NCI-H510A (cell line): ENCODE measurements at regions not wholly inside any gene's neighbourhood (a gene's known extent, or its start where the extent isn't known, plus 50 kb on each side); places are given as distances from the start of the nearest gene placed in this dataset.

Source experiments
- DNase-seq: peaks from one replicate; lab custom pipeline; 2025; lab: John Stamatoyannopoulos, UW

DNA sequence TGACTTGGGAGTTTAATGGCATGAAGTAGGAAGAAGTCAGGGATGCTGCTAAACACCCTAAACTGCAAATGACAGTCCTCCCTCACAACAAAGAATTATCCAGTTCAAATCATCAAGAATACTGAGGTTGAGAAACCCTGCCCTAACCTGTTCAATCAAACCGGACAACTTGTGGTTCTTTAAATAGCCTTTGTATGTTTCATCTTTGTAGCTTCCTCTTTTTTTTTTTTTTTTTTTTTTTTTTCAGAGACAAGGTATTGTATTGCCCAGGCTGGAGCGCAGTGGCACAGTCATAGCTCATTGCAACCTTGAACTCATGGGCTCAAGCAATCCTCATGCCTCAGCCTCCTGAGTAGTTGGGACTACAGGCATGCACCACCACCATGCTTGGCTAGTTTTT lies 52.5 kb upstream of the TTC29 start:
- DNase-seq = no peak

DNA sequence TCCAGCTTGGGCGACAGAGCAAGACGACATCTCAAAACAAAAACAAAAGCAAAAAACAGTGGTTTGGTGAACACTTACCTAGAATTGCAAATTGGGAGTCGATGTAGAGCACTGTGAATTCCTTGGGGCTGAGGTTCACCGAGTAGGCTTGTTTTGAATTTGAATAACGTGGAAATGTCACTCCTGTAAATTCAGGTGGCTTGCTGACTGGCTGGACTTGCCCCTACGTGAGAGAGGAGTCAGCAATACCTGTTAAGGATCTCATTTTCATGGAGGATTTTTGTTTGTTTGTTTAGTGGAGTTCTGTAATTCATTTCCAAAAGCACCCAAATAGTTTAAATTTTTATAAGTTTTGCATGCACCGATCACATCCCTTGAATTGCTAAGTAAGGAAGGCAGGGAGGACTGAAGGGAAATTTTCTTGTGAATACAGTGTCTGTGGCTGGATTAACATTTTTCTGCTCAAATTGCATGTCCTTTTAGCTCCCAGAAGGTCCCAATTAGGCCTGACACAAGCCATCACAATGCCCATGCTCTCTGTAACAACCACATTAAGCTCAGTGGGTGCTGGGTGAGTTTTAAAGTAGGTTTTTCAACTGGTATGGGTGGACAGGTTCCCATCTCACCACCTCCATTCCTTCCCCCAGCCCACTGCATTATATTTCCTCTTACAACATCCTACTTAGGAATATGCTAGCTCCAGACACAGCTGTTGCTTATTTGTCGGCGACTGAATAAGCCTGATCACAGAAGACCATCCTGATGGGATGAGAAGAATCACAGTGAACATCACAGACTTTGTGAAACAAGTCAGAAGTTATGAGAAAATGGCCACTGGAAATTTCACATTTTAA lies 58.5 kb upstream of the TTC29 start:
- DNase-seq = no peak

DNA sequence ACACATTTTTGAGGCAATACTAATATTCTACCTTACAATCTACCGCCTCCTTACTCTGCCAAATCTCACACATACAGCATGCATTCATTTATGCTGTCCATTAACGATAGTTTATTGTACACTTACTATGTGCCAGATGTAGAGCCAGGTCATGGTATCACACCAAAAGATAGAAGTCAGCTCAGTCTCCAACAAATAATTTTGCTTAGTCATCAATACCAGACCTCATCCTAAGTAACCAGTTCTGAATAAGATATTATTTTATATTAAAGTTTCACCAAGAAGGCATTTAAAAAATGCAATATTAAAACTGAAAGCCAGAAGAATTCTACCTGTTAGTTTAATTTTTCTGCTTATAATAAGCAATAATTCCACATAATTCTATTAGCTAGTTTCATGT lies 60.6 kb upstream of the TTC29 start:
- no peak for DNase-seq

DNA sequence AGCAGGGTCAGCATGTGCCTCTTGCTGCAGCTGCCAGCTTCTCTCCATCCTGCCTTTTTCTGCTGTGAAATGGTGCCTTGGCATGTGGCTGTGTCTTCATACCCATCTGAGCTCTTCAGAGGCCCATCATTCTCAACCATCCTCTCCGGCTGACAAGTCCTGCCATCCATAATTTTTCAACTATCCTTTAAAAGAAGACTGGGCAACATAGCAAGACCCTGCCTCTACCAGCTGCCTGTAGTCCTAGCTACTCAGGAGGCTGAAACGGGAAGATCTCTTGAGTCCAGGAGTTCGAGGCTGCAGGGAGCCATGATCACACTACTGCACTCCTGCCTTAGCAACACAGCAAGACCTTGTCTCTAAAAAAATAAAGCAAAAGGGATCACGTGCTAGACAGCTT lies 64.2 kb upstream of the TTC29 start:
- no peak for DNase-seq

DNA sequence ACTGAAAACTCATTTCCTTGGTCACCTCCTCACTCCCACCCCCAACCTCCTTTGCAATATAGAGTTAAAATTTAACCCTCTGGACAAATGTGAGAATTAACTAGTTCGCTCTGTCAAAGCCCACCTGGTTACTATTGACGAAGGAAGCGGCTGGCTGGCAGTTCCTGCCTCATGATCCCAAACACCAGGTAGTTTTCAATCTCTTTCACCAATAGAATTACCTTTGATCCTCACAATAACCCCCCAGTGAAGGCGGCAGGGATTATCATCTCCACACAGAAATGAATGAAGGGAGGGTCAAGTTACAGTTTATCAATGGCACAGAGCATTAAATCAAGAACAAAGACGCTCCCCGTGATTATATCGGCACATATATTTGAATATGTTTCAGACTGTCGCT lies 65.7 kb upstream of the TTC29 start:
- no peak for DNase-seq

DNA sequence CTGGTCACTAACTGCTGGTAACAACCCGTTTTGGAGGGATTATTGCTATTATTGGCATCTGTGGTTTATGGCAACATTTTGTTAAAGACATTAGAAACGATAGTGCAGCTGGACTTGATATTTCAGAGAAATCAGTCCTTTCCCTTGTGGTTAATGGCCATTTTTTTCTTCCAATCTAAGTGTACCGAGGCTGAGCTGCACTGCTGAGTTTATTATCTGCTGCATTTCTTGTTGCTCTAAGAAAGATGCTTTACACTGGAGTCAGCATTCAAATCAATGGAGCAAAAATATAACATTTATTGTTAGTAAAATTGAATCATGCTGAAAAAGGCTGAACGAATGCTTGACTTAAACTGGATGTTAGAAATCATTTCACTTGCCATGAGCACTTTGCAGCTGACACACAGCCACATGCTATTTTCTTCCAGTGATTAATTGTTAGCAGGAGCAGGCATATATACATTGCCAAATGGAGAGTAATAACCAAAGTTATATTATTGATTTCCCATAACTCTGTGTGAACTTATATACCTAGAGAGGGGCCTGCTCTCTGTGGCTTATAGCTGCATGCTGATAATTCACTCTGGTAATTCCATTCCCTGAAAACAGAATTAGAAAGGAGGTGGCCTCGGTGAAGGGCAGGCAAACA lies 66.5 kb upstream of the TTC29 start:
- DNase-seq = no peak

DNA sequence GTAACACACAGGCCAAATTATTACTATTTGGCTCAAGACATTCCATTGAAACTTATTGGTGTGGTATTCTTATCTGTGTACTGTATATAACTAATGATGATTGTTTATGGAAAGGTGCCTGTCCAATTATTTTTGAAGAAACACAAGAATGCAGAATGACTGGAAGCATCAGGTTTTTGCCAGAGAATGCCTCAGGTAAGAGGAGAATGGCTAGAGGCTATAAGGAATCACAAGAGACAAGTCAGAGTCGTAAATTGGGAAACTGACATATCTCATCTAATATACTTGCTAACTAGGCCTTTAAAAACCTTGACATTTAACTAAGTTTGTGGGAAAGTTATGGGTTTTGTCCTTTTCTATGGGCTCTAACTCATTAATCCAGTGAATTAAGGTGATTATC lies 69.3 kb upstream of the TTC29 start:
- no peak for DNase-seq

DNA sequence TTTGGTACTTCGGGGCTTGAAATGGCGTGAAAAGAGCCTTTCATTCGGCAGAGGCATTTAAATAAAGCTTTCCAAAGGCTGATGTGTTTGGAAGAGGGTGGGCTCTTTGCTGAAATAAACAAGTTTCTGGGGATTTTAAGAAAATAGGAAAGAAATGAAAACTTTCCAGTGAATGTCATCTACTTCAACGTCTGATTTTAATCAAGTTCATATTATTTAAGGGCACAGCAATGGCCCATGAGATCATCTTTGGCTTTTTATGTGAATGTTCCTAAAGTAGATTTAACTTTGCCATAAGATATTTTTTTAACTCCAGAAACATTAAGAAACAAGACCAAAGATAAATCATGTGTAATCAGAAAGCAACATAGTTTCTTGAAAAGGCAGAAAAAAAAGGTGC lies 69.8 kb upstream of the TTC29 start:
- DNase-seq = no peak

DNA sequence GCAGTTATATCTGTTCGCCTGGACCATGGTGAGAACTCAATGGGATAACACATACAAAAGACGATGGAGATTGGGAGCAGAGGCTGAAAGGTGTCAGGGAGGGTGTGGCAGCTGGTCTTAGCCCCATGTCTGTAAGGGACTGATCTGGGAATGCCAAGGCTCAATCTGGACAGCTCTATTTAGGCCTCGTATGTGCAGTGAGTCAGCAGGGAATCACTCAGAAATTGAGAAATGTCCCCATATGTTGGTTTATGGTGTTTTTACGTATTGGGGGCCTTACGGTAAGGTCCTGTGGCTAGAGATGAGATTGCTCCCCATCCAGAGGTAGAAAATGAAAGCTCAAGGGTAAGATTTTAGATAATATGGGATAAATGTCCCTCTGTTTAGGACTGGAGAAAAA lies 71.4 kb upstream of the TTC29 start:
- DNase-seq = no peak

DNA sequence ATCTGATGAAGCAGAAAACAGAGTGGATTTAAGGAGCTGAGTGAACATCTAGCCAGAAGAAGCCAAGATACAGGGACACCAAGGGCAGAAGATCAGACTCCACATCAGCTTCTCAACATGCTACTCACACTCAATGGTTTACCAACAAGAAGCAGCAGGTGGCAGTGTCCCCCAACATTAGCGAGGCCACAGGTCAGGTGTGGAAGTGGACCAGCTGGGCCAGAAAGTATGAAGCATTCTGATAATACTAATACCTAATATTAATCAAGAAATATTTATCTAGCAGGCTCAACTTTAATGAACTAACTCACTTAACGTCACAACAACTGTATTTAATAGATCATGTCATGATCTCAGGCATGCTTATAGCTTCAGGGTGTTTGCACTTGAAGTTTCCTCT lies 73.4 kb upstream of the TTC29 start:
- no peak for DNase-seq

DNA sequence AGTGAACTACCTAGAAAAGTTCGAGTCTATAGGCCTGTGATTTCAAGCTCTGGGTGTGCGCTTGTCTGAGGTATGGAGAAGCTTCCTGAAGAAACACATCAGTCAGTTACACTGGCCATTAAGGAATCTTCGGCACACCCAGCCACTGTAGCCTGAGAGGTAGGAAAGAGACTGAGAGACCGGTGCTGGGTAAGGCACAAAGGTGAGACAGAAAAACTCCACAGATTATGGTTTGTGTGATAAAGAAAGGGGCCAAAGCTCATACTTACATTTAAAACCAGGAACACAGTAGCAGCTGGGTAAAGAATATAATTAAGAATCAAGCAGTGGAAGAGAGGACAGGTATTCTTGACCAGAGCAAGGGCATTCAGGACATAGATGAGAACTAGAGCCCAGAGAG lies 74.8 kb upstream of the TTC29 start:
- DNase-seq = no peak

DNA sequence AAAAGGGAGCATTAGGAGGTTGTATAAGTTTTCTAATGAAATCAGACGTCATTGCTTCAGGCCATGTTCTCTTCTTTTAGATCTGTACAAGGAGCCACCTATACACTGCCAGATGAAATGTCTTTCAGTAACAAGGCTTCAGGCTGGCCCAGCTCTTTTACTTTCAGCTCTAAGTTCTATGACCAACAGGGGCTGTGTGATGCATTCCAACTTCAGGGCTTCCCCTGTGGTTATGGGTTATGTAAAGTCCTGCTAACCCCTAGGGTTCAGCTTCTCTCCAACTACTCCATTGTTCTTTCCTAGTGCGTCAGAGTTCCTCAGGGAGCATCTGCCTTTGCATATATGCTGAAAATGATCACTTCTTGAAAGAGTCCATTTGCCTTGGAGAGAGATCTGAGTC lies 79.4 kb upstream of the TTC29 start:
- DNase-seq = no peak

DNA sequence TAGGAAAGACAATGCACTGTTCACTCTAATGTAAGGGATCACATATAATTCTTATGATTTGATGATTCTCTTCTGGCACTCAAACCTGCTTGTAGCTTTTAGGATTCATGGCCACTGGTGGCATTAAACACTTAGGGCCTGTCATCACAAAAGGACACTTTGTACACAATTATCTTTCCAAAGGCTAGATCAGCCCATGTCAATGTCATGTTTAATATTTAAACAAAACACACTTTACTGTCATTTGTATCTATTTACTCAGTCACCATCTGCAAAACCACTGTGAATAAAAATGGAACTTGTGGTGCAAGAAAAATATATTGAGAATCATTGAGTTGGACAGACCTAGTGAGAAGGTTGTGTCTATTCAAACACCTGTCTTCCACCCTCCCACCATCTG lies 83.6 kb upstream of the TTC29 start:
- DNase-seq = peak; percentile 35

DNA sequence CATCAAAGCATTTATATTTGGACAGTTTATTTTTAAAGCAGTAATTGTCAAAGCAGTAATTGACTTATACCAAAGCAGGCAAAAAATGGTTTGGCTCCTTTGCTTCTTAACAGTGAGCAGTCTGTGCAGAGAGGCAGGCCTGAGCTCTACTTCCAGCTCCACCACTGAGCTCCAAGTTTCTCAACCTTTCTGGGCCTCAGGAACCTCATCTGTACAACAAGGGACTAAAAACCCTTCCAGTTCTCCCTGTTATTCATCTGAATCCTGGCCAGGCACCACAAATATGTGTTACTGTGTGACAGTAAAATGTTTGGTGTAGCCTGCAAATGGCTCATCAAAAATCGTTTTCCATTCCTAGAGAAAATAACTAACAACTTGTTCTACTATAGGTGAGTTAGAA lies 88.7 kb upstream of the TTC29 start:
- DNase-seq = no peak

DNA sequence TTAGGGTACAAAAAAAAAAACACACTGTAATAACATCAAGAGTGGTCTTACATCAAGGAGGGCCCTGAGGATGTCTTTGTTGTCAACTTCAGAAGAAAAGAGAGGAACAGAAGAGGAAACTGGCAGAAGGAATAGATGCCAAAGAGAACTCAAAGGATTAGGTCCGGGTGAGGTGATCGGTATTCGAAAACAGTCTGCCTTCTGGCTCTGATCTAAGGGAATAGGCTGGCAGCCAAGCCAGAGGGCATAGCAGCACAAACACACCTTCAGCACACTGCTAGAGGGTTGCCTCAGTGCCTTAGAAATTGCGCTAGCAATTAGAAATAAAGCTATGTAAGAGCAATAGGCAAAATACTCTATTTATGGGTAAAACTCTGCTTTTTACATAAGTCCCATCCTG lies 91.4 kb upstream of the TTC29 start:
- DNase-seq = no peak

DNA sequence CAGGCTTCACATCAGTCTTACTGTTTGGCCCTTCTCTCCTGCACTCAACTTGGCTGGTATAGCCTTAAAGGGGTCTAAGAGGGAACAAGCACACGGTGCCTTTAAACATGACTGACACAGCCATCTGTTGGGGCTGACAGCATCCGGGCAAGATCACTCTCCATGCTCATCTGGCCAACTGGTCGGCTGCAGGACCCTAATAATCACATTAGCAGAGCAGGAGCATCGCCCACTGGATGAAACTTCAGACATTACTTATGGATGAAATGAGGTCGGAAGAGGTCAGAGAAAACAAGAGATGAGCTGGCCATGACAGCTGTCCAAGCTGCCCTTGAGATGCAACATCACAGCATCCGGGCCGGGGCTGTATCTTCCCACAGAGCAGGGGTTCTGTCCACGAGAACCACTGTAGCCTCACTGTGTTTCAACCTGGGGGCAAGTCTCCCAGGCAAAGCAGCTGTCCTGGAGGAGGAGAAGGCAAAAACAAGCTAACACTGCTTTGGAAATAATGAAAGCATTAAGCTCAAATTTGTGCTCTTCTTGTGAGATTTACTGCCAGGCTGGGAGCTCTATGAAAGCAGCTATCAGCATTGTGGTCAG lies 94.4 kb upstream of the TTC29 start:
- no peak for DNase-seq

DNA sequence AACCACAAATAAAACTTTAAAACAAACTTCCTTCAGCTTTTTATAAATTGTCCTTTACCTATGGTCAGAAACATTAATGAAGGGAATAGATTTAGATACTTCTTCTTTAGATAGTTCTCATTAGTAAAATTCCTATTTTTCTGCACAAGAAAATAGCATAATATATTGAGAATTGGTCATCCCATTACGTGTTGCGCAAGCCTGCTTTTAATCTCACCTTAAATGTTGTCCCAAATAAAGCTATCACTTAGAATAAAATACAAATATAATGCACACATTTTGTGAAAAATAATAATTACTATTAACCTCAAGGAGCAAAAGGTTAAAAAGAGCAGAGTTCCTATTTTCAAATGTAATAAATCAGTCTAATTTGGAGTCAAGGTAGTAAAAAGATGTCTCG lies 95.2 kb upstream of the TTC29 start:
- no peak for DNase-seq

DNA sequence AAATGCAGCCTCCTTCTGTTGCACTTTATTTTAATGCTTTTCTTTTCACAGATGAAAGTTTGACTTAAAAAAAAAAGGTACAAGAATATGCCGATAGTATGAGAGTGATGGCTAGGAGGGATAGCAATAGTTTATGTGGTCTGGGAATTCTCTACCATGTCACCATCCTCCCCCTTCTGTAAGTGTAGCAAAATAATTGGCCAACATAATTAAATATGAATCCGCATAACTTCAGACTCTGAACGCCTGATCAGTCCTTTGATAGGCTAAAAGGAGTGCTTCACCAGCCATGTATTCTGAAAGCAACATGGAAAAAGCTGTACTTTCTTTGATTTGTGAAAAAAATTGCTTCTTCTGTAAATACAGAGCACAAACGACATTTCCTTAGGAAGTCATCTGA lies 95.7 kb upstream of the TTC29 start:
- no peak for DNase-seq

DNA sequence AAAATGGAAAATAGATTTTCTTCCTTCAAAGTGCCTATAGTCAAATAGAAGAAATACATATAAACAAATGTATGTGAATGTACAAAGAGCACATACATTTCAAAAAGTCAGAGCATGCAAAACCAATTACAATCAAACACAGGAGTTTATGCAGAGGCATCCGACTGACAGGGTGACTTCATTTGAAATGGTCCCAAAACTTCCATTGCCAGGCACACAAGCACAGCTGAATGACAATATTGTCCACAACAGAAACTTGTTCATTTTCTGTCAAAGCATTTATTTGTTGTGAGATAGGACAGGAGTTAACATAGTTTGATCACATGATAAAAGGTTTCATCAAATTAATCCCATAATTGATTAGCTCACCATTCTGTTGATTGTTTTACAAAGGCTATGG lies 96.4 kb upstream of the TTC29 start:
- no peak for DNase-seq

DNA sequence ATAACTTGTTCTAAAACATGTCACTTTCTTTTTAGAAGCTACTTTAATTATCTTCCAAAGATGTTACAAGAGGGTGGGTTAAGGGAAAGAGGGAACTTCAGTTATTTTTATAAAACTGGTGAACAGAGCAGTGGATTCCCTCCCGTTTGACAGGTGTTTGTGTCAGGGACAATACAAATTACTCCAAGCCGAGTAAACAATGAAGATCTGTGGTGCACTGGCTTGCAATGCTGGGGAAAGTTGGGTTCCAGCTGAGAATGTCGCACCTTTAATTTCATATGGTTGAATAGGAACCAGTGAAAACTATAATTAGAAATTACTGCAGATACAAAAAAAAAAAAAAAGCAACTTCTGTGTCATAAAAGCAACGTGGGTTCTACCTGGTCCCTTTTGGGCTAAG lies 98.6 kb upstream of the TTC29 start:
- DNase-seq = no peak

DNA sequence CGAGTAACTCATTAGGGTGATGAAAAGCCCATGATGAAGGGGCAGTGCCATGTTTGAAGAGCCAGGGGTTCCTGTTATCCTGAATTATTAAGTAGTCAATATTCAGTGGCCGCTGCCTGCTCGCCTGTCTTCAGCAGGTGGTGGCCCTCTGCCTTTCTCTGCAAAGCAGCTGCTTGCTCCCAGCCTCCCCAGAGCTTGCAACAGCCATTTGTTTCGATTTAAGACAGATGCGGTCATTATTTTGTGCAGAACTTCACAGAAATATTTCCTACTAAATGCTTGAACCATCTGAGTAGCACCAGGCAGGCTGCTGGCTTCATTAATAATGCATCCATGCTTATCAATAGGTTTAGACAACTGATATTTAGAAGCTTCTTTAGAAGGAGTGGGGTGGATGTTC lies 104.3 kb upstream of the TTC29 start:
- DNase-seq = no peak

DNA sequence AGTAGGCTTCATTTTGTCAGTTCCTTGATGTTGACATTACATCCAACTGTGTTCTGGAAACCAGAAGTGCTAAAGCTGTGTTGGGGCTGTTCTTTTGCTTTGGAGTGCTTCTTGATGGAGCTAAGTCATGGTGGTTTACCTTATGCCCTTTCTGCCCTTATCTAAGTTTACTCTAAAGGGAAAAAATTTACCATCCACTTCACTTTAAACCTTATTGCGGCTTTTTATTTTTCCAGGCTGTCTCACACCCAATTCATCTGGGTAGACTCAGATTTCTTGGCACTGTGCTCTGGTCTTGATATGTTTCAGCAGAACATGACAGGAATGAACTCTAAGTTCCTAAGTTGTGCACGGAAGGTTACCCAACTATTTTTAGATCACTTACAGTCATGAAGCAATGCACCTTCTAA lies 104.7 kb upstream of the TTC29 start:
- no peak for DNase-seq

DNA sequence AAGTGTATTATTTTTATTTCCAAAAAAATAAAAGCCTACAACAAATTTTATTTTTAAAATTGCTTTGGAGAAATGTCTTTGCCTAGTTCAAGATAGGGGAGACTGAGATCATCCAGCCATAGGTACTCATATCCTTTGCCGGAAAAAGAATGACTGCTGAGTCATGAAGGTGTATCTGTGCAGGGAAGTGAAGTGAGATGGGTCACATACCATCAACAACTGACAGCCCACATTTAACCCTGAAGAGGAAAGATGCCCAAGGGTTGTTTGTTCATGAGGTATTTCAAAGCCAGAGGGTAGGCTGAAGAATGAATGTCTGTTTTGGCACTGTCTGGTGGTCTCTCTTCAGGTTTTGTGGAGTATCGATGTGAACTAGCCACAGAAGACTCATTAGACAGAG lies 106.7 kb upstream of the TTC29 start:
- no peak for DNase-seq
